ENCODE measurements at regions not wholly inside any gene's neighbourhood (a gene's known extent, or its start where the extent isn't known, plus 50 kb on each side); places are given as distances from the start of the nearest gene placed in this dataset.

DNA sequence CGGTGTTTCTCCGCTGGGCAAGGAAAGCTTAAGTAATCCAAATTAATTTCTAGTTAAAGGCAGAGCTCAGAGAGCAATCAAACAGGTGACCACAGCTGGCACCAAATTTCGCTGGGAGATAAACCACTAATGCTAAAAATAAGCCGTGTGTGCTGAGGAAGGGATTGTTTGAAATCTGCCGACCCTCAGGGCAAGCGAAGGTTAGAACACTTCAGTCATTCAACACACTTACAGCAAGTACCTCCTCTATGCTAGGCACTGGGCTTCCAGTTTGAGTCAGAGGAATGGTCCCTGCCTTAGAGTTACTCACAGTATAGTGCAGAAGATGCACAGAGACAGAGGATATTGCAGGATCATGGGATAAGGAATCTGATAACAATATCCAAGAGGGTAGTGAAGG, 467.9 kb upstream of the PODXL start:
- H3K4me1 ChIP-seq (ENCODE audit: insufficient read depth, low read length): no peaks in the 10 kb centered on the region
- H3K4me2 ChIP-seq (ENCODE audit: insufficient read depth, low read length): no peak overlapping the region
- H3K9ac ChIP-seq (ENCODE audit: low read depth, low read length): no peak overlapping the region
- H2AFZ ChIP-seq (ENCODE audit: low read depth, low read length): no peak overlapping the region
- H4K20me1 ChIP-seq (ENCODE audit: insufficient read depth, low read length): no peaks in the 10 kb centered on the region
- no peak for ATAC-seq (ENCODE audit: insufficient read depth, low read depth)
- no peak overlapping the region for H3K27ac ChIP-seq (ENCODE audit: low read length)
- peaks cover 4% of the 10 kb centered on the region for H3K27me3 ChIP-seq (ENCODE audit: insufficient read depth, low read length, poor library complexity)
- no peak for DNase-seq
- no peaks in the 10 kb centered on the region for H3K9me3 ChIP-seq (ENCODE audit: insufficient read depth, low read length, severe bottlenecking)
- no peak overlapping the region for H3K4me3 ChIP-seq (ENCODE audit: low read depth in 1 of 2, low read length in 2 of 2)
- H3K79me2 ChIP-seq (ENCODE audit: insufficient read depth, low read length): no peaks in the 10 kb centered on the region
- H3K36me3 ChIP-seq (ENCODE audit: insufficient read depth, low read length): no peaks in the 10 kb centered on the region
- TF ChIP-seq, protein P1, sequence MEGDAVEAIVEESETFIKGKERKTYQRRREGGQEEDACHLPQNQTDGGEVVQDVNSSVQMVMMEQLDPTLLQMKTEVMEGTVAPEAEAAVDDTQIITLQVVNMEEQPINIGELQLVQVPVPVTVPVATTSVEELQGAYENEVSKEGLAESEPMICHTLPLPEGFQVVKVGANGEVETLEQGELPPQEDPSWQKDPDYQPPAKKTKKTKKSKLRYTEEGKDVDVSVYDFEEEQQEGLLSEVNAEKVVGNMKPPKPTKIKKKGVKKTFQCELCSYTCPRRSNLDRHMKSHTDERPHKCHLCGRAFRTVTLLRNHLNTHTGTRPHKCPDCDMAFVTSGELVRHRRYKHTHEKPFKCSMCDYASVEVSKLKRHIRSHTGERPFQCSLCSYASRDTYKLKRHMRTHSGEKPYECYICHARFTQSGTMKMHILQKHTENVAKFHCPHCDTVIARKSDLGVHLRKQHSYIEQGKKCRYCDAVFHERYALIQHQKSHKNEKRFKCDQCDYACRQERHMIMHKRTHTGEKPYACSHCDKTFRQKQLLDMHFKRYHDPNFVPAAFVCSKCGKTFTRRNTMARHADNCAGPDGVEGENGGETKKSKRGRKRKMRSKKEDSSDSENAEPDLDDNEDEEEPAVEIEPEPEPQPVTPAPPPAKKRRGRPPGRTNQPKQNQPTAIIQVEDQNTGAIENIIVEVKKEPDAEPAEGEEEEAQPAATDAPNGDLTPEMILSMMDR (IDR thresholded peaks at IDR 0.05; ENCODE audit: borderline replicate concordance, extremely low read depth, low read length, poor library complexity, severe bottlenecking): no peak
- no peak for TF ChIP-seq EZH2 (IDR thresholded peaks at IDR 0.05; ENCODE audit: borderline replicate concordance, low read depth, low read length, severe bottlenecking)

DNA sequence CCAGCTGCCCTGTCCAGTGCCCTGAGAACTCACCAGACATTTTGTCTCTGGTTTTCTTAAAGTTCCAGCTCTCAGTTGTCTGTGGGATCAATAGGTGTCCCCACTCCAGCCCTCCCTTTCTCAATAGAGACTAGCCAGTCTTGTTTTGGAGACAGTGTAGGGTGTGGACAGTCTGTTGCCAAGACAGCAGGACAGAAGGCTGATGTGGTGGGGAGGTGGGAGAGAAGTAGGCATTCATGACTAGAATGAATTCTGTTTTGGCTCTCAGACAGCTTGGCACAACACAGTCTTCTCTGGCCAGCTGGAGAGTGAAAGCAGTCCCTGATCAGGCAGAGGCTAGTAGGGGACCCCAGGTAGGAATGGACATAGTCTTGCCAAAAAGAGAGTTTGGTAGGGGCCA, 467.0 kb upstream of the PODXL start:
- Histone ChIP-seq H3K4me3 (ENCODE audit: low read depth in 1 of 2, low read length in 2 of 2) (no peak overlapping the region), H3K9ac (ENCODE audit: low read depth, low read length) (no peak overlapping the region), H2AFZ (ENCODE audit: low read depth, low read length) (no peak overlapping the region), H3K27me3 (ENCODE audit: insufficient read depth, low read length, poor library complexity) (peaks cover 4% of the 10 kb centered on the region), H3K27ac (ENCODE audit: low read length) (no peak overlapping the region), H4K20me1 (ENCODE audit: insufficient read depth, low read length) (no peaks in the 10 kb centered on the region), H3K9me3 (ENCODE audit: insufficient read depth, low read length, severe bottlenecking) (no peaks in the 10 kb centered on the region), H3K79me2 (ENCODE audit: insufficient read depth, low read length) (no peaks in the 10 kb centered on the region), H3K4me1 (ENCODE audit: insufficient read depth, low read length) (no peaks in the 10 kb centered on the region), H3K36me3 (ENCODE audit: insufficient read depth, low read length) (no peaks in the 10 kb centered on the region), H3K4me2 (ENCODE audit: insufficient read depth, low read length) (no peak overlapping the region)
- ATAC-seq (ENCODE audit: insufficient read depth, low read depth) (no peak), DNase-seq (no peak)
- TF ChIP-seq EZH2 (IDR thresholded peaks at IDR 0.05; ENCODE audit: borderline replicate concordance, low read depth, low read length, severe bottlenecking): no peak
- TF ChIP-seq, protein P1 (IDR thresholded peaks at IDR 0.05; ENCODE audit: borderline replicate concordance, extremely low read depth, low read length, poor library complexity, severe bottlenecking): no peak

DNA sequence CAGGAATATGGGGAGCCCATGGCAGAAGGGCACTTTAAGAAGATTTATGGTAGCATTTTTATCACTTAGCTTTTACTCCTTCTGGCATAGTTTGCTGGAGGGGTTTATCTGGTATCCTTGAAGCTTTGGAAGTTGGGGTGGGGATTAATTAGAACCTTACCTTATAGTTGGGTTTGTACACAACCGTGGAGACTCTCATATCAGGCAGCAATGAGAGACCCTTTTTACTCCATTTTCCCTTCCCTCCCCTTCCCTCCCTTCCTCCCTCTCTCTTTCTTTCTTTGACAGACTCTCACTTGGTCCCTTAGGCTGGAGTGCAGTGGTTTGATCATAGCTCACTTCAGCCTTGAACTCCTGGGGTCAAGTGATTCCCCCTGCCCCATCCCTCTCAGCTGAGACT, 465.8 kb upstream of the PODXL start:
- DNase-seq (no peak), ATAC-seq (ENCODE audit: insufficient read depth, low read depth) (no peak)
- Histone ChIP-seq H2AFZ (ENCODE audit: low read depth, low read length) (no peak overlapping the region), H4K20me1 (ENCODE audit: insufficient read depth, low read length) (no peaks in the 10 kb centered on the region), H3K4me2 (ENCODE audit: insufficient read depth, low read length) (no peak overlapping the region), H3K4me3 (ENCODE audit: low read depth in 1 of 2, low read length in 2 of 2) (no peak overlapping the region), H3K36me3 (ENCODE audit: insufficient read depth, low read length) (no peaks in the 10 kb centered on the region), H3K4me1 (ENCODE audit: insufficient read depth, low read length) (no peaks in the 10 kb centered on the region), H3K9me3 (ENCODE audit: insufficient read depth, low read length, severe bottlenecking) (no peaks in the 10 kb centered on the region), H3K79me2 (ENCODE audit: insufficient read depth, low read length) (no peaks in the 10 kb centered on the region), H3K27me3 (ENCODE audit: insufficient read depth, low read length, poor library complexity) (peaks cover 4% of the 10 kb centered on the region), H3K27ac (ENCODE audit: low read length) (no peak overlapping the region), H3K9ac (ENCODE audit: low read depth, low read length) (no peak overlapping the region)
- no peak for TF ChIP-seq EZH2 (IDR thresholded peaks at IDR 0.05; ENCODE audit: borderline replicate concordance, low read depth, low read length, severe bottlenecking)
- TF ChIP-seq, protein P1 (IDR thresholded peaks at IDR 0.05; ENCODE audit: borderline replicate concordance, extremely low read depth, low read length, poor library complexity, severe bottlenecking): no peak

DNA sequence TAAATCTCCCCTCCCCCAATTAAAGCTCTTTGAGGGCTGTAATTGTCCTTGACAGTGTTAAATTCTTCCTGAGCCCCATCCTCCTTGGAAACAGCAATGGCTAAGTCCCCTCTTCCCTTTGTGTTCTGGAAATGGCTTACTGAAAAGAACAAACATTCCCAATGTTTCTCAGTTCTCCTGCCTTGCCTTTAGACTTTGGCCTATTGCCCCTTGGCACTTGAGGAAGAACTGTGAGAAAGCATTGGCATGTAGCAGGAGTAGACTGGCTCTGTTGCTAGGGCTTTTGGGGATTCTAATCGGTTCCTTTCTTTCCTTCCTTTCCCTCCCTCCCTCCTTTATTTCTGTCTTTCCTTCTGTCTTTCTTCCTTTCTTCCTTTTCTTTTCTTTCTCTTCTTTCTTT, 463.3 kb upstream of the PODXL start:
- ATAC-seq (ENCODE audit: insufficient read depth, low read depth) (no peak), DNase-seq (no peak)
- no peaks in the 10 kb centered on the region for H3K27me3 ChIP-seq (ENCODE audit: insufficient read depth, low read length, poor library complexity)

More for the DNA sequence above, 463.3 kb upstream of the PODXL start:
- Histone ChIP-seq H3K79me2 (ENCODE audit: insufficient read depth, low read length) (no peaks in the 10 kb centered on the region), H3K9ac (ENCODE audit: low read depth, low read length) (no peak overlapping the region), H3K27ac (ENCODE audit: low read length) (no peak overlapping the region), H3K36me3 (ENCODE audit: insufficient read depth, low read length) (no peaks in the 10 kb centered on the region), H3K4me3 (ENCODE audit: low read depth in 1 of 2, low read length in 2 of 2) (no peak overlapping the region), H3K9me3 (ENCODE audit: insufficient read depth, low read length, severe bottlenecking) (no peaks in the 10 kb centered on the region), H4K20me1 (ENCODE audit: insufficient read depth, low read length) (no peaks in the 10 kb centered on the region), H2AFZ (ENCODE audit: low read depth, low read length) (no peak overlapping the region), H3K4me1 (ENCODE audit: insufficient read depth, low read length) (no peaks in the 10 kb centered on the region), H3K4me2 (ENCODE audit: insufficient read depth, low read length) (no peak overlapping the region)
- TF ChIP-seq EZH2 (IDR thresholded peaks at IDR 0.05; ENCODE audit: borderline replicate concordance, low read depth, low read length, severe bottlenecking): no peak
- TF ChIP-seq, protein P1 (IDR thresholded peaks at IDR 0.05; ENCODE audit: borderline replicate concordance, extremely low read depth, low read length, poor library complexity, severe bottlenecking): no peak
